GM12878 (cell line): ENCODE measurements at regions not wholly inside any gene's neighbourhood (a gene's known extent, or its start where the extent isn't known, plus 50 kb on each side); places are given as distances from the start of the nearest gene placed in this dataset.

Experiments
- ATAC-seq: fragments of 200-7000 bp; cut with Tn5 transposase; 3 replicates; pipeline ENCODE4 v1.9.1; 2020; ENCODE audit warnings: mild to moderate bottlenecking, moderate library complexity
- BruUV-seq: library from RNA; stranded (reverse); fragments of 400-500 nt; replicated peaks from 2 replicates; lab custom pipeline; 2021; lab: Mats Ljungman, UMichigan
- CTCF ChIA-PET: fragments of 300-600 bp; sonication (Branson Sonifier 250); formaldehyde crosslinking; extraction: SDS; loops from one replicate; lab custom pipeline; 2021; ENCODE audit warnings: inconsistent platforms; lab: Yijun Ruan, JAX
- POLR2A ChIA-PET: fragments of 350-600 bp; formaldehyde crosslinking; extraction: SDS; loops from one replicate; lab custom pipeline; 2021; ENCODE audit warnings: inconsistent platforms; lab: Charles Lee
- RAD21 ChIA-PET: fragments of 300-600 bp; sonication (Branson Sonifier 250); formaldehyde crosslinking; loops from one replicate; lab custom pipeline; 2023; ENCODE audit warnings: antibody characterized with exemption; ENCODE audit not compliant: unreplicated experiment; lab: Charles Lee
- SMC1A ChIA-PET: fragments of 300-600 bp; sonication (Branson Sonifier 250); formaldehyde crosslinking; loops from one replicate; lab custom pipeline; 2023; ENCODE audit not compliant: unreplicated experiment, uncharacterized antibody; lab: Charles Lee
- DNase-seq: peaks from one replicate; pipeline ENCODE4 v3.0.0-alpha.2; 2011; ENCODE audit warnings: low read depth, low spot score
- FAIRE-seq: peaks from 3 replicates; lab custom pipeline; 2011; peaks lifted over from hg19 to GRCh38; lab: Jason Lieb, UNC
- H2AFZ ChIP-seq: 2 replicates; pipeline ENCODE4 v1.6.0; 2011; ENCODE audit warnings: low read depth, low read length, control low read depth; ENCODE audit not compliant: control insufficient read depth
- H3K27ac ChIP-seq: 2 replicates; pipeline ENCODE4 v1.5.1; 2011; ENCODE audit warnings: control low read depth; ENCODE audit not compliant: control insufficient read depth, insufficient read depth
- H3K27me3 ChIP-seq, 2 experiments: replicated peaks in 1 of 2; 2 replicates each; pipeline versions ENCODE4 v1.6.0 to v1.6.1; 2011; ENCODE audit warnings: low read length in 1 of 2; ENCODE audit not compliant: control insufficient read depth in 2 of 2, insufficient read depth in 2 of 2
- H3K36me3 ChIP-seq, 2 experiments: 2 replicates each; pipeline ENCODE4 v1.5.1; 2011; ENCODE audit warnings: low read length in 1 of 2; ENCODE audit not compliant: control insufficient read depth in 2 of 2, insufficient read depth in 2 of 2
- H3K4me1 ChIP-seq: 2 replicates; pipeline ENCODE4 v1.6.1; 2011; ENCODE audit warnings: mild to moderate bottlenecking, low read length, moderate library complexity, mixed read lengths; ENCODE audit not compliant: control insufficient read depth, insufficient read depth
- H3K4me2 ChIP-seq: 2 replicates; pipeline ENCODE4 v1.6.0; 2011; ENCODE audit warnings: control low read depth; ENCODE audit not compliant: control insufficient read depth, insufficient read depth
- H3K4me3 ChIP-seq: fragments of 200-600 bp; sonication (generic); 2 replicates; pipeline ENCODE4 v1.5.1; 2016
- H3K79me2 ChIP-seq: 2 replicates; pipeline ENCODE4 v1.6.0; 2011; ENCODE audit warnings: low read length; ENCODE audit not compliant: control insufficient read depth, insufficient read depth
- H3K9ac ChIP-seq: 2 replicates; pipeline ENCODE4 v1.8.0; 2011; ENCODE audit warnings: low read length, control low read depth, mixed read lengths; ENCODE audit not compliant: control insufficient read depth, insufficient read depth
- H3K9me3 ChIP-seq: replicated peaks from 3 replicates; pipeline ENCODE4 v1.5.1; 2011; ENCODE audit warnings: mild to moderate bottlenecking, low read length; ENCODE audit not compliant: control insufficient read depth, insufficient read depth
- H4K20me1 ChIP-seq: 2 replicates; pipeline ENCODE4 v1.6.0; 2011; ENCODE audit not compliant: control insufficient read depth, insufficient read depth
- CHD2 ChIP-seq: IDR thresholded peaks from 2 replicates; pipeline ENCODE4 v1.6.1; 2011; ENCODE audit warnings: low read depth, low read length, improper control_type of control experiment, borderline replicate concordance
- EED ChIP-seq: sonication (generic); IDR thresholded peaks from 2 replicates; pipeline ENCODE4 v1.6.1; 2016; ENCODE audit warnings: antibody characterized with exemption, low read depth
- NFYB ChIP-seq: IDR thresholded peaks from 2 replicates; pipeline ENCODE4 v1.6.1; 2011; ENCODE audit warnings: low read depth, mild to moderate bottlenecking, low read length, improper control_type of control experiment, moderate library complexity; ENCODE audit not compliant: insufficient read depth
- RB1 ChIP-seq: fragments of 450-650 bp; formaldehyde crosslinking; IDR thresholded peaks from 2 replicates; pipeline ENCODE4 v1.6.1; 2017; ENCODE audit warnings: mild to moderate bottlenecking, borderline replicate concordance
- RUNX3 ChIP-seq: IDR thresholded peaks from 2 replicates; pipeline ENCODE4 v1.6.1; 2012; ENCODE audit warnings: low read length, inconsistent platforms
- SIN3A ChIP-seq: IDR thresholded peaks from 2 replicates; pipeline ENCODE4 v1.6.1; 2012; ENCODE audit warnings: low read depth, low read length, improper control_type of control experiment
- WGBS: methylation state at CpG from one replicate; pipeline ENCODE4 v1.1.6; 2016; ENCODE audit warnings: low lambda C conversion rate; ENCODE audit not compliant: insufficient replicate concordance, insufficient coverage; ENCODE audit errors: missing lambda C conversion rate; 5-methylcytosine and 5-hydroxymethylcytosine counted together
- in situ Hi-C: fragments of 300-500 bp; cut with MboI; formaldehyde crosslinking; loops from 9 replicates; pipeline ENCODE4 v1.14.3; 2018; ENCODE audit warnings: mixed read lengths
- intact Hi-C: fragments of 100-400 bp; cut with micrococcal nuclease; formaldehyde crosslinking; loops from one replicate; pipeline ENCODE4 v1.14.2; 2022; ENCODE audit not compliant: unreplicated experiment

- in situ Hi-C loops (no loop called here), intact Hi-C loops (no loop called here)
- Histone ChIP-seq H4K20me1 (no peaks in the 10 kb centered on the region), H3K4me3 (no peak overlapping the region), H2AFZ (no peak overlapping the region), H3K9me3 (no peaks in the 10 kb centered on the region), H3K79me2 (no peaks in the 10 kb centered on the region), H3K4me2 (no peak overlapping the region), H3K9ac (no peak overlapping the region), H3K27ac (no peak overlapping the region), H3K27me3 (no peaks in the 10 kb centered on the region), H3K36me3 (no peaks in the 10 kb centered on the region), H3K4me1 (no peaks in the 10 kb centered on the region)
- no TSS peak for BruUV-seq
- FAIRE-seq = no peak
- ChIA-PET RAD21 (no interaction called here), POLR2A (no interaction called here), SMC1A (no interaction called here), CTCF (interaction anchor here (1.2 kb wide), 2 partner anchors 20 to 96 kb away, joined by 3 read pairs; no protein-coding TSS in a partner anchor)
- WGBS = 37% methylated on average over 2 of the region's 2 CpGs
- TF ChIP-seq SIN3A (no peak), NFYB (no peak), EED (no peak), RUNX3 (no peak), CHD2 (no peak), RB1 (no peak)
- ATAC-seq = no peak
- no peak for DNase-seq
These were observed 50.5 kb upstream of the MAMDC2 start for GRCh38 chr9:69993110-69993509.
